Head of caudate nucleus (tissue), 42 donors: ENCODE measurements at regions not wholly inside any gene's neighbourhood (a gene's known extent, or its start where the extent isn't known, plus 50 kb on each side); places are given as distances from the start of the nearest gene placed in this dataset.
A peak's percentile ranks its signal among the peaks of the same experiment; 100 is the strongest.
"Not testable (repeated sequence)": the region's sequence is repeated elsewhere in the genome, so short reads cannot be mapped to it uniquely, and the experiment has no call there.

Experiments
- DNase-seq, 42 donors: peaks; one replicate each; pipeline versions ENCODE4 v3.0.0 to v3.0.0-alpha.2; 2020 to 2021; ENCODE audit warnings: mixed read lengths in 7 of 42
- intact Hi-C: fragments of 100-400 bp; cut with DNase I; formaldehyde crosslinking; loops from one replicate; pipeline ENCODE4 v1.15.0; 2022

- intact Hi-C loops: no loop called here
- no peak for DNase-seq
Observed at GRCh38 chr10:9451211-9451773, 1396.8 kb downstream of the GATA3 start.

GRCh38 chr10:9452056-9452455 lies 1397.6 kb downstream of the GATA3 start:
- intact Hi-C loops: no loop called here
- no peak for DNase-seq

GRCh38 chr10:9453871-9454270 lies 1399.4 kb downstream of the GATA3 start:
- intact Hi-C loops, DNase-seq: not testable (repeated sequence)

GRCh38 chr10:9469663-9470205 lies 1415.2 kb downstream of the GATA3 start:
- no peak for DNase-seq
- intact Hi-C loops: no loop called here

- DNase-seq: no peak
- intact Hi-C loops: no loop called here
Observed at GRCh38 chr10:9470581-9470980, 1416.1 kb downstream of the GATA3 start.

GRCh38 chr10:9501944-9502343 lies 1447.5 kb downstream of the GATA3 start:
- no peak for DNase-seq
- intact Hi-C loops: no loop called here

- intact Hi-C loops: no loop called here
- no peak for DNase-seq
Observed at GRCh38 chr10:9504227-9504626, 1449.7 kb downstream of the GATA3 start.

- DNase-seq: no peak
- intact Hi-C loops: no loop called here
Observed at GRCh38 chr10:9505546-9505945, 1451.1 kb downstream of the GATA3 start.

GRCh38 chr10:9508606-9509005 lies 1454.1 kb downstream of the GATA3 start:
- no peak for DNase-seq
- intact Hi-C loops: no loop called here

- no peak for DNase-seq
- intact Hi-C loops: no loop called here
Observed at GRCh38 chr10:9510626-9511025, 1456.1 kb downstream of the GATA3 start.

GRCh38 chr10:9515922-9516321 lies 1461.4 kb downstream of the GATA3 start:
- intact Hi-C loops: no loop called here
- DNase-seq: peak in 1 of 42 donors; percentile 4

- no peak for DNase-seq
- intact Hi-C loops: no loop called here
Observed at GRCh38 chr10:9535744-9536143, 1481.3 kb downstream of the GATA3 start.

- no peak for DNase-seq
- intact Hi-C loops: no loop called here
Observed at GRCh38 chr10:9545073-9545472, 1472.6 kb upstream of the CELF2 start.

GRCh38 chr10:9547936-9548904 lies 1469.5 kb upstream of the CELF2 start:
- intact Hi-C loops: no loop called here
- no peak for DNase-seq

- intact Hi-C loops: no loop called here
- no peak for DNase-seq
Observed at GRCh38 chr10:9550810-9551209, 1466.9 kb upstream of the CELF2 start.

- intact Hi-C loops: no loop called here
- DNase-seq: no peak
Observed at GRCh38 chr10:9554321-9554720, 1463.4 kb upstream of the CELF2 start.

- intact Hi-C loops: no loop called here
Observed at GRCh38 chr10:9560976-9561375, 1456.7 kb upstream of the CELF2 start.

GRCh38 chr10:9561821-9562505 lies 1455.7 kb upstream of the CELF2 start:
- no peak for DNase-seq
- intact Hi-C loops: no loop called here

More at GRCh38 chr10:9560976-9561375, 1456.7 kb upstream of the CELF2 start:
- no peak for DNase-seq

GRCh38 chr10:9577746-9578145 lies 1439.9 kb upstream of the CELF2 start:
- intact Hi-C loops: no loop called here
- DNase-seq: no peak
